SIG-M5 (cell line): ENCODE measurements at regions not wholly inside any gene's neighbourhood (a gene's known extent, or its start where the extent isn't known, plus 50 kb on each side); places are given as distances from the start of the nearest gene placed in this dataset.
A peak's percentile ranks its signal among the peaks of the same experiment; 100 is the strongest.
"Not testable (repeated sequence)": the region's sequence is repeated elsewhere in the genome, so short reads cannot be mapped to it uniquely, and the experiment has no call there.

Experiments used
- DNase-seq: peaks from one replicate; lab custom pipeline; 2025; lab: John Stamatoyannopoulos, UW

GRCh38 chr5:75948438-75948837 is 134.7 kb upstream of the SV2C start:
- DNase-seq = peak; percentile 26

- DNase-seq = no peak
Observed at GRCh38 chr5:75940418-75940817, 142.8 kb upstream of the SV2C start.

GRCh38 chr5:75935572-75935971 is 147.6 kb upstream of the SV2C start:
- no peak for DNase-seq

- DNase-seq = no peak
Observed at GRCh38 chr5:75933489-75933888, 149.7 kb upstream of the SV2C start.

GRCh38 chr5:75931175-75931574 is 152.0 kb upstream of the SV2C start:
- no peak for DNase-seq

- DNase-seq = no peak
Observed at GRCh38 chr5:75928992-75929391, 154.2 kb upstream of the SV2C start.

GRCh38 chr5:75922480-75922879 is 160.7 kb upstream of the SV2C start:
- no peak for DNase-seq

GRCh38 chr5:75921011-75921410 is 162.2 kb upstream of the SV2C start:
- DNase-seq = no peak

- DNase-seq = no peak
Observed at GRCh38 chr5:75916144-75916543, 167.0 kb upstream of the SV2C start.

- DNase-seq = no peak
Observed at GRCh38 chr5:75909223-75909622, 174.0 kb upstream of the SV2C start.

GRCh38 chr5:75907651-75908050 is 175.5 kb upstream of the SV2C start:
- no peak for DNase-seq

- no peak for DNase-seq
Observed at GRCh38 chr5:75894482-75894881, 177.2 kb upstream of the POC5 start.

GRCh38 chr5:75891736-75892135 is 174.5 kb upstream of the POC5 start:
- DNase-seq = no peak

GRCh38 chr5:75891020-75891419 is 173.8 kb upstream of the POC5 start:
- no peak for DNase-seq

- no peak for DNase-seq
Observed at GRCh38 chr5:75890546-75890945, 173.3 kb upstream of the POC5 start.

GRCh38 chr5:75886706-75887105 is 169.5 kb upstream of the POC5 start:
- DNase-seq = no peak

GRCh38 chr5:75885849-75886596 is 168.8 kb upstream of the POC5 start:
- no peak for DNase-seq

- DNase-seq = no peak
Observed at GRCh38 chr5:75885321-75885720, 168.1 kb upstream of the POC5 start.

- no peak for DNase-seq
Observed at GRCh38 chr5:75869891-75870290, 152.7 kb upstream of the POC5 start.

- no peak for DNase-seq
Observed at GRCh38 chr5:75862872-75863271, 145.6 kb upstream of the POC5 start.

- not testable (repeated sequence) for DNase-seq
Observed at GRCh38 chr5:75859621-75860020, 142.4 kb upstream of the POC5 start.

- no peak for DNase-seq
Observed at GRCh38 chr5:75856056-75856455, 138.8 kb upstream of the POC5 start.

- no peak for DNase-seq
Observed at GRCh38 chr5:75848077-75848476, 130.8 kb upstream of the POC5 start.

GRCh38 chr5:75847561-75848021 is 130.4 kb upstream of the POC5 start:
- DNase-seq = peak; percentile 65
